GM12878 (cell line): ENCODE measurements at regions not wholly inside any gene's neighbourhood (a gene's known extent, or its start where the extent isn't known, plus 50 kb on each side); places are given as distances from the start of the nearest gene placed in this dataset.

Experiments used
- ATAC-seq: fragments of 200-7000 bp; cut with Tn5 transposase; 3 replicates; pipeline ENCODE4 v1.9.1; 2020; ENCODE audit warnings: mild to moderate bottlenecking, moderate library complexity
- BruUV-seq: library from RNA; stranded (reverse); fragments of 400-500 nt; replicated peaks from 2 replicates; lab custom pipeline; 2021; lab: Mats Ljungman, UMichigan
- CTCF ChIA-PET: fragments of 300-600 bp; sonication (Branson Sonifier 250); formaldehyde crosslinking; extraction: SDS; loops from one replicate; lab custom pipeline; 2021; ENCODE audit warnings: inconsistent platforms; lab: Yijun Ruan, JAX
- POLR2A ChIA-PET: fragments of 350-600 bp; formaldehyde crosslinking; extraction: SDS; loops from one replicate; lab custom pipeline; 2021; ENCODE audit warnings: inconsistent platforms; lab: Charles Lee
- RAD21 ChIA-PET: fragments of 300-600 bp; sonication (Branson Sonifier 250); formaldehyde crosslinking; loops from one replicate; lab custom pipeline; 2023; ENCODE audit warnings: antibody characterized with exemption; ENCODE audit not compliant: unreplicated experiment; lab: Charles Lee
- SMC1A ChIA-PET: fragments of 300-600 bp; sonication (Branson Sonifier 250); formaldehyde crosslinking; loops from one replicate; lab custom pipeline; 2023; ENCODE audit not compliant: unreplicated experiment, uncharacterized antibody; lab: Charles Lee
- DNase-seq: peaks from one replicate; pipeline ENCODE4 v3.0.0-alpha.2; 2011; ENCODE audit warnings: low read depth, low spot score
- FAIRE-seq: peaks from 3 replicates; lab custom pipeline; 2011; peaks lifted over from hg19 to GRCh38; lab: Jason Lieb, UNC
- H2AFZ ChIP-seq: 2 replicates; pipeline ENCODE4 v1.6.0; 2011; ENCODE audit warnings: low read depth, low read length, control low read depth; ENCODE audit not compliant: control insufficient read depth
- H3K27ac ChIP-seq: 2 replicates; pipeline ENCODE4 v1.5.1; 2011; ENCODE audit warnings: control low read depth; ENCODE audit not compliant: control insufficient read depth, insufficient read depth
- H3K27me3 ChIP-seq, 2 experiments: replicated peaks in 1 of 2; 2 replicates each; pipeline versions ENCODE4 v1.6.0 to v1.6.1; 2011; ENCODE audit warnings: low read length in 1 of 2; ENCODE audit not compliant: control insufficient read depth in 2 of 2, insufficient read depth in 2 of 2
- H3K36me3 ChIP-seq, 2 experiments: 2 replicates each; pipeline ENCODE4 v1.5.1; 2011; ENCODE audit warnings: low read length in 1 of 2; ENCODE audit not compliant: control insufficient read depth in 2 of 2, insufficient read depth in 2 of 2
- H3K4me1 ChIP-seq: 2 replicates; pipeline ENCODE4 v1.6.1; 2011; ENCODE audit warnings: mild to moderate bottlenecking, low read length, moderate library complexity, mixed read lengths; ENCODE audit not compliant: control insufficient read depth, insufficient read depth
- H3K4me2 ChIP-seq: 2 replicates; pipeline ENCODE4 v1.6.0; 2011; ENCODE audit warnings: control low read depth; ENCODE audit not compliant: control insufficient read depth, insufficient read depth
- H3K4me3 ChIP-seq: fragments of 200-600 bp; sonication (generic); 2 replicates; pipeline ENCODE4 v1.5.1; 2016
- H3K79me2 ChIP-seq: 2 replicates; pipeline ENCODE4 v1.6.0; 2011; ENCODE audit warnings: low read length; ENCODE audit not compliant: control insufficient read depth, insufficient read depth
- H3K9ac ChIP-seq: 2 replicates; pipeline ENCODE4 v1.8.0; 2011; ENCODE audit warnings: low read length, control low read depth, mixed read lengths; ENCODE audit not compliant: control insufficient read depth, insufficient read depth
- H3K9me3 ChIP-seq: replicated peaks from 3 replicates; pipeline ENCODE4 v1.5.1; 2011; ENCODE audit warnings: mild to moderate bottlenecking, low read length; ENCODE audit not compliant: control insufficient read depth, insufficient read depth
- H4K20me1 ChIP-seq: 2 replicates; pipeline ENCODE4 v1.6.0; 2011; ENCODE audit not compliant: control insufficient read depth, insufficient read depth
- CHD2 ChIP-seq: IDR thresholded peaks from 2 replicates; pipeline ENCODE4 v1.6.1; 2011; ENCODE audit warnings: low read depth, low read length, improper control_type of control experiment, borderline replicate concordance
- EP300 ChIP-seq, 2 experiments: fragments of 150-350 bp in 1 of 2; IDR thresholded peaks; 2 replicates each; pipeline ENCODE4 v1.6.1; 2011 to 2012; ENCODE audit warnings: low read depth in 2 of 2, low read length in 2 of 2, borderline replicate concordance in 1 of 2, improper control_type of control experiment in 1 of 2, inconsistent platforms in 1 of 2; ENCODE audit not compliant: control insufficient read depth in 1 of 2
- FOS ChIP-seq: IDR thresholded peaks from 3 replicates; pipeline ENCODE4 v1.6.1; 2011; ENCODE audit warnings: borderline replicate concordance; ENCODE audit not compliant: insufficient read length; ENCODE audit errors: extremely low read depth
- LARP7 ChIP-seq: fragments of 450-650 bp; IDR thresholded peaks from 2 replicates; pipeline ENCODE4 v1.6.1; 2017; ENCODE audit warnings: mild to moderate bottlenecking
- MTA2 ChIP-seq: fragments of 450-650 bp; IDR thresholded peaks from 2 replicates; pipeline ENCODE4 v1.6.1; 2016; ENCODE audit warnings: low read depth, mild to moderate bottlenecking, moderate library complexity
- MYC ChIP-seq: IDR thresholded peaks from 2 replicates; pipeline ENCODE4 v1.6.1; 2011; ENCODE audit warnings: mild to moderate bottlenecking, low read length, moderate library complexity, inconsistent platforms; ENCODE audit not compliant: insufficient read depth, insufficient replicate concordance, insufficient read length, severe bottlenecking
- NR2C2 ChIP-seq: IDR thresholded peaks from 2 replicates; pipeline ENCODE4 v1.6.1; 2011; ENCODE audit warnings: borderline replicate concordance, low read depth; ENCODE audit not compliant: control insufficient read depth, insufficient read length
- POLR2A ChIP-seq: IDR thresholded peaks from 2 replicates; pipeline ENCODE4 v1.6.1; 2011; ENCODE audit warnings: low read depth, mild to moderate bottlenecking, low read length
- RAD21 ChIP-seq: IDR thresholded peaks from 2 replicates; pipeline ENCODE4 v1.6.1; 2011; ENCODE audit warnings: mild to moderate bottlenecking, low read depth, low read length, moderate library complexity; ENCODE audit not compliant: insufficient read depth
- RAD51 ChIP-seq: fragments of 450-650 bp; IDR thresholded peaks from 2 replicates; pipeline ENCODE4 v1.6.1; 2016; ENCODE audit warnings: moderate library complexity, mild to moderate bottlenecking, inconsistent platforms
- SUZ12 ChIP-seq: fragments of 200-600 bp; sonication (generic); IDR thresholded peaks from one replicate; pipeline ENCODE4 v1.6.1; 2018; ENCODE audit warnings: antibody characterized with exemption, mild to moderate bottlenecking; ENCODE audit not compliant: unreplicated experiment
- ZBED1 ChIP-seq: IDR thresholded peaks from 2 replicates; pipeline ENCODE4 v1.6.1; 2016; ENCODE audit warnings: borderline replicate concordance
- ZNF217 ChIP-seq: fragments of 450-650 bp; IDR thresholded peaks from 2 replicates; pipeline ENCODE4 v1.6.1; 2017; ENCODE audit warnings: antibody characterized with exemption, mild to moderate bottlenecking
- WGBS: methylation state at CpG from one replicate; pipeline ENCODE4 v1.1.6; 2016; ENCODE audit warnings: low lambda C conversion rate; ENCODE audit not compliant: insufficient replicate concordance, insufficient coverage; ENCODE audit errors: missing lambda C conversion rate; 5-methylcytosine and 5-hydroxymethylcytosine counted together
- in situ Hi-C: fragments of 300-500 bp; cut with MboI; formaldehyde crosslinking; loops from 9 replicates; pipeline ENCODE4 v1.14.3; 2018; ENCODE audit warnings: mixed read lengths
- intact Hi-C: fragments of 100-400 bp; cut with micrococcal nuclease; formaldehyde crosslinking; loops from one replicate; pipeline ENCODE4 v1.14.2; 2022; ENCODE audit not compliant: unreplicated experiment
- TF ChIP-seq, protein P1 (sequence below): IDR thresholded peaks from 2 replicates; pipeline ENCODE4 v1.6.1; 2012; ENCODE audit warnings: low read length, inconsistent platforms
- TF ChIP-seq, protein P2 (sequence below): fragments of 450-650 bp; IDR thresholded peaks from 2 replicates; pipeline ENCODE4 v1.6.1; 2017; ENCODE audit warnings: low read depth, mild to moderate bottlenecking, moderate library complexity
- TF ChIP-seq, protein P3 (sequence below): fragments of 450-650 bp; IDR thresholded peaks from 2 replicates; pipeline ENCODE4 v1.6.1; 2017; ENCODE audit warnings: mild to moderate bottlenecking
- TF ChIP-seq, protein P4 (sequence below): IDR thresholded peaks from 2 replicates; pipeline ENCODE4 v1.6.1; 2011; ENCODE audit warnings: borderline replicate concordance, low read depth, mild to moderate bottlenecking, moderate library complexity, mixed read lengths, low read length; ENCODE audit not compliant: insufficient read depth; ENCODE audit errors: extremely low read length

GRCh38 chr7:136036336-136036735 is 59.2 kb upstream of the MTPN start:
- Histone ChIP-seq H3K9me3 (no peaks in the 10 kb centered on the region), H3K27ac (no peak overlapping the region), H3K4me1 (peaks cover 4% of the 10 kb centered on the region), H3K36me3 (no peaks in the 10 kb centered on the region), H3K27me3 (no peaks in the 10 kb centered on the region), H4K20me1 (no peaks in the 10 kb centered on the region), H3K79me2 (no peaks in the 10 kb centered on the region), H2AFZ (no peak overlapping the region), H3K9ac (no peak overlapping the region), H3K4me3 (no peak overlapping the region), H3K4me2 (no peak overlapping the region)
- ChIA-PET CTCF (interaction anchor here (1.2 kb wide), 1 partner anchor 233 kb away, joined by 4 read pairs; no protein-coding TSS in a partner anchor), RAD21 (no interaction called here), POLR2A (no interaction called here), SMC1A (no interaction called here)
- DNase-seq, result no peak
- no peak for ATAC-seq
- in situ Hi-C loops, result no loop called here
- TF ChIP-seq SUZ12 (no peak), FOS (no peak), MTA2 (no peak), ZNF217 (no peak), MYC (no peak), RAD51 (no peak), CHD2 (no peak), EP300 (IDR thresholded peaks at IDR 0.05; ENCODE audit: borderline replicate concordance in 1 of 2, control insufficient read depth in 1 of 2, low read depth in 2 of 2, low read length in 2 of 2) (no peak), LARP7 (no peak), ZBED1 (no peak), NR2C2 (no peak), RAD21 (no peak), POLR2A (no peak)
- TF ChIP-seq, protein P1, sequence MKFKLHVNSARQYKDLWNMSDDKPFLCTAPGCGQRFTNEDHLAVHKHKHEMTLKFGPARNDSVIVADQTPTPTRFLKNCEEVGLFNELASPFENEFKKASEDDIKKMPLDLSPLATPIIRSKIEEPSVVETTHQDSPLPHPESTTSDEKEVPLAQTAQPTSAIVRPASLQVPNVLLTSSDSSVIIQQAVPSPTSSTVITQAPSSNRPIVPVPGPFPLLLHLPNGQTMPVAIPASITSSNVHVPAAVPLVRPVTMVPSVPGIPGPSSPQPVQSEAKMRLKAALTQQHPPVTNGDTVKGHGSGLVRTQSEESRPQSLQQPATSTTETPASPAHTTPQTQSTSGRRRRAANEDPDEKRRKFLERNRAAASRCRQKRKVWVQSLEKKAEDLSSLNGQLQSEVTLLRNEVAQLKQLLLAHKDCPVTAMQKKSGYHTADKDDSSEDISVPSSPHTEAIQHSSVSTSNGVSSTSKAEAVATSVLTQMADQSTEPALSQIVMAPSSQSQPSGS, result no peak
- TF ChIP-seq, protein P2, sequence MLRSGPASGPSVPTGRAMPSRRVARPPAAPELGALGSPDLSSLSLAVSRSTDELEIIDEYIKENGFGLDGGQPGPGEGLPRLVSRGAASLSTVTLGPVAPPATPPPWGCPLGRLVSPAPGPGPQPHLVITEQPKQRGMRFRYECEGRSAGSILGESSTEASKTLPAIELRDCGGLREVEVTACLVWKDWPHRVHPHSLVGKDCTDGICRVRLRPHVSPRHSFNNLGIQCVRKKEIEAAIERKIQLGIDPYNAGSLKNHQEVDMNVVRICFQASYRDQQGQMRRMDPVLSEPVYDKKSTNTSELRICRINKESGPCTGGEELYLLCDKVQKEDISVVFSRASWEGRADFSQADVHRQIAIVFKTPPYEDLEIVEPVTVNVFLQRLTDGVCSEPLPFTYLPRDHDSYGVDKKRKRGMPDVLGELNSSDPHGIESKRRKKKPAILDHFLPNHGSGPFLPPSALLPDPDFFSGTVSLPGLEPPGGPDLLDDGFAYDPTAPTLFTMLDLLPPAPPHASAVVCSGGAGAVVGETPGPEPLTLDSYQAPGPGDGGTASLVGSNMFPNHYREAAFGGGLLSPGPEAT, result no peak
- TF ChIP-seq, protein P3, sequence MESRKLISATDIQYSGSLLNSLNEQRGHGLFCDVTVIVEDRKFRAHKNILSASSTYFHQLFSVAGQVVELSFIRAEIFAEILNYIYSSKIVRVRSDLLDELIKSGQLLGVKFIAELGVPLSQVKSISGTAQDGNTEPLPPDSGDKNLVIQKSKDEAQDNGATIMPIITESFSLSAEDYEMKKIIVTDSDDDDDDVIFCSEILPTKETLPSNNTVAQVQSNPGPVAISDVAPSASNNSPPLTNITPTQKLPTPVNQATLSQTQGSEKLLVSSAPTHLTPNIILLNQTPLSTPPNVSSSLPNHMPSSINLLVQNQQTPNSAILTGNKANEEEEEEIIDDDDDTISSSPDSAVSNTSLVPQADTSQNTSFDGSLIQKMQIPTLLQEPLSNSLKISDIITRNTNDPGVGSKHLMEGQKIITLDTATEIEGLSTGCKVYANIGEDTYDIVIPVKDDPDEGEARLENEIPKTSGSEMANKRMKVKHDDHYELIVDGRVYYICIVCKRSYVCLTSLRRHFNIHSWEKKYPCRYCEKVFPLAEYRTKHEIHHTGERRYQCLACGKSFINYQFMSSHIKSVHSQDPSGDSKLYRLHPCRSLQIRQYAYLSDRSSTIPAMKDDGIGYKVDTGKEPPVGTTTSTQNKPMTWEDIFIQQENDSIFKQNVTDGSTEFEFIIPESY, result no peak
- TF ChIP-seq, protein P4, sequence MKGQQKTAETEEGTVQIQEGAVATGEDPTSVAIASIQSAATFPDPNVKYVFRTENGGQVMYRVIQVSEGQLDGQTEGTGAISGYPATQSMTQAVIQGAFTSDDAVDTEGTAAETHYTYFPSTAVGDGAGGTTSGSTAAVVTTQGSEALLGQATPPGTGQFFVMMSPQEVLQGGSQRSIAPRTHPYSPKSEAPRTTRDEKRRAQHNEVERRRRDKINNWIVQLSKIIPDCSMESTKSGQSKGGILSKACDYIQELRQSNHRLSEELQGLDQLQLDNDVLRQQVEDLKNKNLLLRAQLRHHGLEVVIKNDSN, result no peak
- WGBS, result 55% methylated on average over 3 of the region's 3 CpGs
- BruUV-seq, result no TSS peak
- intact Hi-C loops, result no loop called here
- no peak for FAIRE-seq
